Suprapubic skin (tissue), 4 donors: ENCODE measurements at regions not wholly inside any gene's neighbourhood (a gene's known extent, or its start where the extent isn't known, plus 50 kb on each side); places are given as distances from the start of the nearest gene placed in this dataset.

Experiments used
- POLR2A ChIP-seq, 2 donors: fragments of 450-650 bp; IDR thresholded peaks; one replicate each; pipeline ENCODE4 v1.6.1; 2017; ENCODE audit warnings: antibody characterized with exemption in 2 of 2, mild to moderate bottlenecking in 2 of 2, moderate library complexity in 2 of 2
- POLR2AphosphoS5 ChIP-seq, 3 donors: sonication (generic); formaldehyde crosslinking; IDR thresholded peaks; one replicate each; pipeline ENCODE4 v1.6.1; 2017; ENCODE audit warnings: antibody characterized with exemption in 3 of 3

DNA sequence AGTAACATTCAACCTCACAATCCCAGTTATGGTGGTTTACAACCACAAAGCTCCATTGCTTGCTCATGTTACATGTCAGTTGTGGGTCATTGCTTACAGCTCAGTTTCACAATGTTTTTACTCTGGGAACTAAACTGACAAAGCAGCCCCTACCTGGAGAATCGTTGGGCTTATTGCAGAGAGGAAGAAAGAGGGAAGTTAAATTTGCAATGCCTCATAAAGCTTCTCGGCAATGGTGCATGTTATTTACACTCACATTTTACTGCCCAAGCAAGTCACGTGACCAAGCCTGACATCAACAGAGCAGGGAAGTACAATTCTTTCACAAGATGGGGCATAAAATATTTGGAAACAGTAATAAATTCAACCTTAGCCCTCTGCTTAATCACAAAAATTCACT, 441.6 kb downstream of the TDRD3 start:
- TF ChIP-seq POLR2AphosphoS5 (IDR thresholded peaks at IDR 0.05) (no peak), POLR2A (IDR thresholded peaks at IDR 0.05) (no peak)
